ENCODE measurements at regions not wholly inside any gene's neighbourhood (a gene's known extent, or its start where the extent isn't known, plus 50 kb on each side); places are given as distances from the start of the nearest gene placed in this dataset.
"Not testable (repeated sequence)": the region's sequence is repeated elsewhere in the genome, so short reads cannot be mapped to it uniquely, and the experiment has no call there.

DNA sequence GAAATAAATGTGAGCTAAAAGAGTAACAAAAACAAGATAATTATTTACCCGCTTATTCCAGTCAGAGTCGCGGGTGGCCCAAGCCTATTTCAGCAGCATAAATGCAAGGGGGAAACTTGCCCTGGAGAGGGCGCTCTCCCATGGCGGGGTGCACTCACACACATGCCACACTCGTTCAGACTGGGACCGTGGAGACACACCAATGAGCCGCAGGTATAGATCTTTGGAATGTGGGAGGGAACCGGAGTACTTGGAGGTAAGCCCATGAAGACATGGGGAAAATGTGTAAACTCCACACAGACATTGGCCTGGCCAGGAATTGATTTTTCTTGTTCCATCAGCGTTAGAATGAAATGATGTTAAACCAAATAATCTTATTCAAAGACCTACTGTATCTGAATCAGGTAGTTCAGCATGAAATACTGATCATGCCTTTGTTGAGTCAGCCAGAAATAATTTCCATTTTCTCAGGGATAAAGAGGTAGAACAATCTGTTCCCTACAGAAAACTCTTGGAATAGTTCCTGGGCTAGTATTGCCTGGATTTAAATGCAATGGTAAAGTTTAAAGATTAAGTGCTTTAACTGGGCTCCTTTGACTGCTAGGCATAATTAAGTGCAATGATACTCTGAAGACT, 191.5 kb downstream of the MCHR2 start:
- no peak for DNase-seq (ENCODE audit: low spot score)

DNA sequence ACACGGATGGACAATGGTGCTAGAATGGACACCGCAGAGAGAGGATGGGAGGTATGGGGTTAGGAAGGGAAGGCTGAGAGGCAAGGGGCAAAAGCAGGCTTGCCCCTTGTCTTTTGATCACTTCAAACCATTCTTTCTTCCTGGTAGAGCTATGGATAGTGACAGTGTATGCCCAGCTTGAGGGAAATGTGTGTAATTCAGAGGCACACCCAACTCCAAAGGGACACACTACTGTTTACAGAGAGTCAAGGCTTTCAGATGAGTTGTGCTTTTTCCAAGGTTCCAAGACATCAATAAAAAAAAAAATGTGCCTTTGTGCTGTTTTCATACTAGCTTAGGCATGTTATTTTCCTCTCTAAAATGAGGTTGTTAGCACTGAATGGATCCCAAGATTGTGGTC, 185.0 kb downstream of the MCHR2 start:
- no peak for DNase-seq (ENCODE audit: low spot score)

DNA sequence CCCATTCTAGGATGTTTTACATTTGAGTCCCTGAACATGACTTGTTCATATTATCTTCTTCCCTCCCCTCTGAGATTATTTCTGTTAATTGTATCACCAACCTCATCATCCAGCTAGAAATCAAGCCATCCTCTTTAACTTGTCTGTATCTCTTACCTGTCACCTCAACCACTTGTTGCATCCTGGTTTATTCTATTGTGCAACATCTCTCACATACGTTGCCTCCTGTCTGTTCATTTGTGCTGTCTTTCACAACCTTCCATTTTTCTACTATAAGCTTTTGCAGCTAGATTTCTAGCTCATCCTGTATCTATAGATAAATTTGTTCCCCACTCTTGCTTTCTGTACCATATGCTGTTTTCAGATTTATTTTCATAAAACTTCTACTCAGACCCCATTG, 183.7 kb downstream of the MCHR2 start:
- DNase-seq (ENCODE audit: low spot score): no peak

DNA sequence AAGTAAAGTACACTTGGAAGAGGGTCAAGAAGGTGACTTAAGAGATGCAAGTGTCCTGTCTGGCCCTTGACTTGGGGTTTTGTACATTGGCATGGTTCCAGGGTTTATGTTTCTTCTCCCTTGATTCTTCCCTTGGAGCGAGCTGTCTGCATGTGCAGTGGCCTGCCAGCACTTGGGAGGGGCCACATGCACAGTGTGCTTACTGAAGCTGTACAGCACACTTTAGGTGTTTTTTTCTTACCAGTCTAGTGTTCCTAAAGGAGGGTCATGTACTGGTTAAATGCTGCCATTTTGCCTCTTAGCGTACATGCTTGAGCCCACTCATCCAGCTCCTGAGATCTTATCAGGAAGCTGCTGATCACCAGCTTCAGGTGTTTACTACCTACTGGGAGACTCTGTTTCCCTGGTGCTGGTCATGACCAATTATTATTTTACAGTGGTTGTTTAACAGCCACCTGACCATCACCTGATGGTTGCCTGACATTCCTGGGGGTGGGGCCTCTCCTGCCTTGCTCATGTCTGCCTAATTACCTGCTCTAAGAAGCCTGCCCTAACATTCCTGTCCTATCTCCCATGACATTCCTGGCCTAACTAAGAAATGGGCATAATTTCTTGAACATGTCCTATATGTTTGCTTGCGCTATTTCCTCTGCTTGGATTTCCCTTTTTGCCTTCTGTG, 182.9 kb downstream of the MCHR2 start:
- DNase-seq (ENCODE audit: low spot score): no peak

DNA sequence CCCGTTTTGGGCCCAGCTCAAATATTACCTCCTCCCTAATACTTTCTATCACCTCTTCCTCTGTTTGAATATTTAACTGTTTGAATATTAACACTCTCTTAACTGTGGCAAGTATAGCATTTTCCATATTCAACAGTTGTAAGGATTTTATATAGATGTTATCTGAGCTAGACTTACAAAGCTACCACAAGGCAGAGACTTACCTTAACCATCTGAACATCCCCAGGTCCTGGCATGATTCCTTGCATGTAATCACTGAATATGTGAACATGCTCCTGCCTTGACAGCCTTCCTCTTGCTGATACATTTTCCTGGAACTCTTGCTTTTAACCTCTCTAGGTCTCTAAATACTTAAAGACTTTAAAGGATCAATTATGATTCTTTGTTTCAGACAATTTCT, 182.4 kb downstream of the MCHR2 start:
- DNase-seq (ENCODE audit: low spot score): no peak

DNA sequence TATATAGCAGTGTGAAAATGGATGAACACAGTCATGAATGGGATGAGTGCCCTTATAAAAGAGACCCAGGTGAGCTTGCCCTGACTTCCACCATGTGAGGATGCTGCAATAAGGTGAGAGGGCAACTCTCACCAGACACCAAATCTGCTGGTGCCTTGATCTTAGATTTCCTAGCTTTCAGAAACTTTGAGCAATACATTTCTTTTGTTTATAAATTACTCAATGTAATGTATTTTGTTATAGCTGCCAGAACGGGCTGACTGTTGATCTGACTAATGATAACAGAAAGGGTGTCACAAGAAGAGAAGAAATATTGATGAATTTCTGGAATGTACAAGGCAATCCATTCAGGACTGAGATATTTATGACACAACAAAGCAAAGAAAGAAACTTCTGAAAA, 180.5 kb downstream of the MCHR2 start:
- no peak for DNase-seq (ENCODE audit: low spot score)

DNA sequence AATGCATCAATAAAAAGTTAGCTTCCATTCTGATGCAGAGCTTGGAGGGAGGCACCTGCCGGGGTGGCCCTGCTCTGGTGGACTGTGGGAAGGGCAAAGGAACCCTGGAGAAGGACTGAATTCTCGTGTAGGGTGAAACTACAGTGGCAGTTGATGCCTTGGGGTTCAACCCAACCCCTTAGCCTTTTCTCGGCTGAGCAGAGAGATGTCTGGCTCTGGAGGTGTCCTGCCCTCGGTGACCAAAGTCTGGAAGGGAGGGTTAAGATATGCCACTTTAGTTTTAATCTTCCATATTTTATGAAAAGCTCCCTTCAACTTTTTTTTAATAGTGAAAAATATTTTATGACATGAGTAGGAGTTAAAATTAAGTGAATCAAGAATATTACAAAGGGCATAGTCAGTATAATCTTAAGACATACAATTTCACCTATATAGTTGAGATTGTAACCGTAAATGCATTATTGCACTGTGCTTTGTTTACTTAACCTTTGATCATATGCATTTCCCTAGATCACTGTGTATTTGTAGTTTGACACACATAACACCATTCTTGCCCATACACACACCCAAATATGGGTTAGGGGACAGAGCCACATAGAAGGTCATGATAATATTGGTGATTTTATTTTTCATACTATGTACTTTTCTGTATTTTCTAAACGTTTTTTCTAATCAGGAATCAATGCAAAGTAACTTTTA, 179.6 kb downstream of the MCHR2 start:
- no peak for DNase-seq (ENCODE audit: low spot score)

DNA sequence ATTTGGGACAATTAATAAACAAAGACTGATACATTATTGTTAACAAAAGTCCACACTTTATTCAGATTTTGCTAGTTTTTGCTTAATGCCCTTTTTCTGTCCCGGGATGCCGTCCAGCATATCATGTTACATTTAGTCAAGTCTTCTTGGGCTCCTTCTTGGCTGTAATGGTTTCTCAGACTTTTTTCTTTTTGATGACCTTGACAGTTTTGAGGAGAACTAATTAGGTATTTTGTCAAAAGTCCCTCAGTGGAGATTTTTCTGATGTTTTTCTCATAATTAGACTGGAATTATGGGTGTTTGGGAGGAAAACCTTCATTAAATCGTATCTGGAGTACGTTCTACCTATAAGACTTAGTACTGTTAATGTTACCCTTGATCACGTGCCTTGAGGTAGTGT, 177.2 kb downstream of the MCHR2 start:
- no peak for DNase-seq (ENCODE audit: low spot score)

DNA sequence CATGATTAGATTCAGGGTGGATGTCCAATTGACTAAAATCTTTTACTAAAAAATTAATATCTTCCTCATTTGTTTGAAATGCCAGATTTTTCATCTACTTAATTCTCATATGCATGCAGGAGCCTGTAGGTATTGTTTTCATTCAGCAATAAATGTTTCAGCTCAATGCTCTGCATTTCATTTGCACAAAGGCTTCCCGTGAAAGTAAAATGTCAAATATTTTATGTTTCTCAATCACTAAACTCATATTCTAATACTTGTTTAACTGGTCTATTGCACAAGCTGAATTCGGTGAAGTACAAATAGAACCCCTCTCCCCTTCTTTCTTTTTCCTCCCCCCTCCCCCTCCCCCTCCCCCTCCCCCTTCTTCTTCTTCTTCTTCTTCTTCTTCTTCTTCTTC, 175.9 kb downstream of the MCHR2 start:
- DNase-seq (ENCODE audit: low spot score): no peak

DNA sequence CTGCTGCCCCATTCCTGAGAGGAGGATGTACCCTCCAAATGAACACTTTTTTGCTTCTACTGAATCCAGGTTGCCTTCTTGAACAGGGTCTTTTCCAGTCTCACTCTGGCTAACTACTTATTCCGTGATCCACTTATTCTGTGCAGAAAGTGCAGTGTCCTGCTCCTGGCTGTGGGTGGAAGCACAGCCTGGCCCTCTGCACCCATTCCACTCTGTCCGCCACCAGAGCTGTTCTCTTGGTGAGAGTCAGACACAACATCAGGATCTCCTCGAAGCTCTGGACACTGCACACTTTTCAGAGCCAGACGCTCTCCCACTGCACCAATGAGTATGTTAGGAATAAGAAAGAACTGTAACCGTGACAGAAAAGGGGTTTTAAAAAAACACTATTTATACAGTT, 174.2 kb downstream of the MCHR2 start:
- no peak for DNase-seq (ENCODE audit: low spot score)

DNA sequence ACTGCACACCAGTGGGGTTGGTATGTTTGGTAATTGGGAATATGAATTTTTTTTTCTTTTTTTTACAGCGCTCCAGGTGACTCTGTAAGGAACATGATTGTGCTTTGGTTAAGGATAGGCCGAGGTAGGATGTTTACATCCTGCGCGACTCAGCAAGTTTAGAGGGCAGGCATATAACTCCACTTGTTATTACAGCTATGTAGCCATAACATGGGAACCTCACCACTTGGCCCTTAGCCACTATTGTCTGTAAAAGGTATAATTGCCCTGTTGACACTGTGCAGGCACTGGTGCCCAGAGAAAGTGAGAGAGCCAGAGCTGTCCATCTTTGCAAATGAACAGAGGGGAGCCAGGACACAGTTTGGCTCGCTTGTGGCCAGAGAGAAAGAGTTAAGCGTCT, 172.9 kb downstream of the MCHR2 start:
- no peak for DNase-seq (ENCODE audit: low spot score)

DNA sequence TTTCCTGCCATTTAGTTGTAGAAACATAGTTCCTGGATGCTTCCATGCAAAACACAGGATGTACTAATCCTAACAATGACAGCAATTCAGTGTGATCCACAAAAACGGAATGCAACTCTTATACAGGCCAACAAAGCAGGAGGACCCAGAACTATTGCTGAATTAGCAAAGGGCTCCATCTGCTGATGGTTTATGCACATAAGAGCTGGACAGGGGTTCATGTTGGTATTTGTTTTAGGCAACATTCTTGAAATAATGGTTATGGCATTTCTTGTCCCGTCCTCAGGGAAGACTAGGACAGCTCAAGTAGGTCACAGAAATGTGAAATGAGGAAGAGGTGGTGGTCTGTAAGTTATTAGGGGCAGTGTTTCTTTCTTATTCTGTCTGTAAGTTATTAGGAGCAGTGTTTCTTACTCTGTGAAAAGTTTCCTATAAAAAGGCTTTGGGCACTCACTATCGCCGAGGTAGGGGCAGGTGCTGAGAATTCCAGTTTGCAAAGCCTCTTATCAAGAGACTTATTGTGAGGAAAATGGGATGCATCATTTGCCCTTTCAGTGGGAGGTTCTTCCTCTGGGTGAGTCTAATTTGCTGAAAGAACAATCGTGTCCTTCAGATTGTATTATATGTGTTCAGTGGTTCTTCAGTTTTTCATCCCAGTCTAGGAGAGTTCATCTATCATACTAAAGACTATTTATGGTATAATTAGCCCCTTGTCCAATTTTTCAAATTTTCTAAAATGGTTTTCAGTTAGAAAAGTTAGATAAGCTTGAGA, 171.1 kb downstream of the MCHR2 start:
- peak; percentile 76 for DNase-seq (ENCODE audit: low spot score)

DNA sequence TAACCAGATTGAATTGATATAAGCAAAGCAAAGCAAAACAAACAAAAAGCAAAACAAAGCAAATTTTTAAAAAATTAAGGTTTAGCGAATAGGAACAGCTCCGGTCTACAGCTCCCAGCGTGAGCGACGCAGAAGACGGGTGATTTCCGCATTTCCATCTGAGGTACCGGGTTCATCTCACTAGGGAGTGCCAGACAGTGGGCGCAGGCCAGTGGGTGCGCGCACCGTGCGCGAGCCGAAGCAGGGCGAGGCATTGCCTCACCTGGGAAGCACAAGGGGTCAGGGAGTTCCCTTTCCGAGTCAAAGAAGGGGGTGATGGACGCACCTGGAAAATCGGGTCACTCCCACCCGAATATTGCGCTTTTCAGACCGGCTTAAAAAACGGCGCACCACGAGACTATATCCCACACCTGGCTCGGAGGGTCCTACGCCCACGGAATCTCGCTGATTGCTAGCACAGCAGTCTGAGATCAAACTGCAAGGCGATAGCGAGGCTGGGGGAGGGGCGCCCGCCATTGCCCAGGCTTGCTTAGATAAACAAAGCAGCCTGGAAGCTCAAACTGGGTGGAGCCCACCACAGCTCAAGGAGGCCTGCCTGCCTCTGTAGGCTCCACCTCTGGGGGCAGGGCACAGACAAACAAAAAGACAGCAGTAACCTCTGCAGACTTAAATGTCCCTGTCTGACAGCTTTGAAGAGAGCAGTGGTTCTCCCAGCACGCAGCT, 170.3 kb downstream of the MCHR2 start:
- not testable (repeated sequence) for DNase-seq (ENCODE audit: low spot score)

DNA sequence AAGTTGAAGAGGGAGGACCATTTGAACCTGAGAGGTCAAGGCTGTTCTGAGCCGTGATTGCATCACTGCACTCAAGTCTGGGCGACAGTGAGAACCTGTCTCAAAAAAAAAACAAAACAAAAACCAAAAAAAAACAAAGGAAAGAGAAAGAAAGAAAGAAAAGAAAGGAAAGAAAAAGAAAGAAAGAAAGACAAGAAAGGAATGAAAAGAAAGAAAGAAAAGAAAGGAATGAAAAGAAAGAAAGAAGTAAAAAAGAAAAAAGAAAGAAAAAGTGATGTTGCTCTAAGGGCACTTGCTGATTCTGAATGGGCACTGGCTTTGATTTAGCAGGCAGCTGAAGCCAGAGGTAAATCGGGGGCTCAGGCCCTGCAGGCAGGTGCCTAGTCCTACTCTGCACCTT, 161.0 kb downstream of the MCHR2 start:
- DNase-seq (ENCODE audit: low spot score): no peak

DNA sequence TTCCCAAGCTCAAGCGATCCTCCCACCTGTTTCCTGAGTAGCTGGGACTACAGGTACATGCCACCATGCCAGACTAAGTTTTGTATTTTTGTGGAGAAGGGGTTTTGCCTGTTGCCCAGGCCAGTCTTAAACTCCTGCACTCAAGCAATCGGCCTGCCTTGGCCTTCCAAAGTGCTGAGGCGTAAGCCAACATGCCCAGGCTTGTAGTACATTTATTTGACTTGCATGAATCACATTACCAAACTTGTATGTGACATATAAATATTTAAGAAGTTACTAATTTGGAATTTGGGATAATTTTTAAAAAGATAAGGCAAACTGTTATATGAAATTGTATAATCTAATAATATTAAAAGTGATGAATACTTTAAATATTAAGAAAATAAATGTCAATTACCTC, 157.6 kb downstream of the MCHR2 start:
- DNase-seq (ENCODE audit: low spot score): no peak

DNA sequence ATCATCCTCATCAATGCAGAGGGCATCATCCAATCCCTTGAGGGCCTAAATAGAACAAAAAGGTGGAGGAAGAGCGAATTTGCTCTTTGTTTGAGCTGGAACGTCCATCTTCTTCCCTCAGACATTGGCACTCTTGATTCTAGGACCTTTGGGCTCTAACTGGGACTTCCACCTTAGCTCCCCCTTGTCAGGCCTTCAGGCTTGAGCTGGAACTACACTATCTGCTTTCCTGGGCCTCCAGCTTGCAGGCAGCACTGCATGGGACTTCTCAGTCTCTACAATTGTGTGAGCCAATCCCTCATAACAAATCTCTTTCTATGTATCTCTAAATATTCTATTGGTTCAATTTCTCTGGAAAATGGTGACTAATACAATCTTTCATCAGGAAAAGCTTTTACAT, 155.4 kb downstream of the MCHR2 start:
- DNase-seq (ENCODE audit: low spot score): no peak

DNA sequence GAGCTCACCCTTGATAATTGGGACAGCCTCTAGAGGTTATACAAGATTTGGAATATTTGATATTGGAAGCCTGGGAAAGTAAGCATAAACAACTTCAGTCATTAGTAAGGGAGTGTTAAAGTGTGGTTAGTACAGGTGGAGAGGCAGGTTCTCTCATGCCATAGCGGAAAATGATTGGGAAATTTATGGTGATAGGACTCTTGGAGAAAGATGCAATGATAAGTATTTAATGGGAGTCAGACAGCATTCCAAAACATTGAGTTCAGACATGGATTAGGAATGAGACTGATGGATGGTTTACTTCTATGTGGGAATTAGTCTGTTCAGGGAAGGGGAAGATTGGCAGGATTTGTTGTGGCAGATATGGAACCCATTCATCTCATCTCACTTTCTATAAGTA, 152.7 kb downstream of the MCHR2 start:
- no peak for DNase-seq (ENCODE audit: low spot score)

DNA sequence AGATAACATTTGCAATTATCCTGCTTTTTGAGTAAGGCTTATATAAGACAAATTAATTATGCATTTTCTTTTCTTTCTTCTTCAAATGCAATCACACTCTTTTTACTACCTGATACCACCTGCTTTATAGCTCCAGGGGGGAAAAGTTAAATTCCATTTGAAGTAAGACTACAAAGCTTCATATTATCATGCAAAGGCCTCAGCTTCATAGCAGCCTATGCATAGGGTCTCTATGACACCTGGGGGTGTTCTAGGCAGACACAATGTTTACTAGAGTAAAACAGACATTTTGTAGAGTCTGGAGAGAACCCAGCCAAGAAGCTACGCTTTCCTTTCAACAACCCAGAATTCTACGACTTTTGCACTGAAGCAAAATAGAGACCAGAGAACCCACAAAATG, 148.0 kb downstream of the MCHR2 start:
- no peak for DNase-seq (ENCODE audit: low spot score)

DNA sequence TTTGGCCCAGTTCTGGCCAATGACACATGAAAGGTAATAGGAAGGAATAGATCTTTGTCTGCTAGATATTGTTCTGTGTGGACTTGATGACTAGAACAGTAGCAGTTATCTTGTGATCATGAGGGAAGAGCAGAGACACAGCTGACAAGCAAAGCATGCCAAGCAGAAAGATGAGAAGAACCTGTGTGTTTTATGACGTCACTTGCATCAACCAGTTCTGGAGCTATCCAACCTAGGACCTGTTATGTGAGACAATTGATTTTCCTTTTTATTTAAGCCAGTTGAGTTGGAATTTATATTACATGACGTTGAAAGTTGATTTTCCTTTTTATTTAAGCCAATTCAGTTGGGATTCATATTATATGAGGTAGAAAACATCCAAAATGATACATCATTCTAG, 143.2 kb downstream of the MCHR2 start:
- no peak for DNase-seq (ENCODE audit: low spot score)

DNA sequence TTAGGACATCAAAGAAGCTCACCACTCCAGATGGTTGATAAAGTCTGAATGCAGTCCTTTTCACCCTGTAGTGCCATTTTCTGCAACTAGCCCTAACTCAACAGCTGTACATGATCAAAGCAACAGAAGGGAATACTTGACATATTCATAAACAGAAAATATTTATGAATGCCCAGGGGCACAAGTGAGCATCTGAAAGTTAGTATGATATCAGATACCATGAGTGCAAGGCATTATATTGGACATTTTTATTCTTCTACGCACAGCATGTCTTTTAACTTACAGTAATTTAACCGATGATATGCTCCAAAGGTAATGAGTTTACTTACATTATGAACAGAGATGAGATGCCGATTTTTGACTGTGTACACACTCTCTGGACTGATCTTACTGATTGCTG, 142.0 kb downstream of the MCHR2 start:
- no peak for DNase-seq (ENCODE audit: low spot score)

DNA sequence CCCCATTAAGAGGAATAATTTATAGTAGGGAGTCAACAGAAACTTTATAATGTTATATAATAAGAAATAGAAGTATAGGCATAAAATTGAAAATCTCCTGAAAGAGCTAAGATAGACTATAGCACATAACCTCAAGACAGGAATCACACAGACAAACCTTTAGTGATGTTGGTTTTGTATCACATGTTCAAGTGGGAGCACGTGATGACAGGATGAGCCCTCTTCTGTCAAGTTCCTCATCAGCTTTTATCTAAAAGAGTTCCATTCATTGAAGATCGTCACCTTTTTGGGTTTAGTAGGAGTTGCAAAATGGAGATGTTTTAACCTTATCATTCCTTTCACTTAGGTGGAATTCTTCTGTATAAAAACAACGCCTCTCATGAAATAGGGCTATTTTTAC, 127.0 kb downstream of the MCHR2 start:
- no peak for DNase-seq (ENCODE audit: low spot score)

DNA sequence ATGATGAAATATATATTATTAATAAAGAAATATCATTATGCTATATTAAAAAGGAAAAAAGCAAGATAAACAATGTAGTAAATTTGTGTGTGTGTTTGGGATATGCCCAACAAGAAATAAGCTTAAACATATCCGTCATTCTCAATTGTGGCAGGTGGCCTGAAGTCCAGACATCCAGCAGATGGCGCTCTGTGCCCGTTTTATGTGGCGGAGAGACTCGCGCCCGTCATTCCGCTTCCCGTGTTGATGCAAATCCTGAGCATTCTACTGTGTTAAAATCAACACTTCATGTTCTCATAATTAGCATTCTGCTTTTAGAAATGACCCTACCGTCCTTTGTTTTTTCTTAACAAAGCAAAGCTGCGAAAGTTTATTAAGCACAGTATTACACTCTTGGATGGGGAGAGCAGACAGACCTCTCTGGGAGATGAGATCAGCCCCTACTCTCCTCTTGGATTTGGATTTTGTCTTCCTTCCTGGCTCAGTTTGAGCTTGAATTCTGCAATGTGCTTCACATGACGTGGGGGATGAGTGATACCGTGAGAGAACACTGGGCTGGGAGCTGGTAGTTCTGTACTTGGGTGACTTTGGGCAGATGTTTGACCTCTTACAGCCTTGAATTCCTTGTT, 125.8 kb downstream of the MCHR2 start:
- peak; percentile 50 for DNase-seq (ENCODE audit: low spot score)
